MM.1S (cell line): ENCODE measurements at regions not wholly inside any gene's neighbourhood (a gene's known extent, or its start where the extent isn't known, plus 50 kb on each side); places are given as distances from the start of the nearest gene placed in this dataset.

Source experiments
- DNase-seq: peaks from one replicate; pipeline ENCODE4 v3.0.0-alpha.2; 2015
- H2AFZ ChIP-seq: fragments of 300-600 bp; sonication (generic); 2 replicates; pipeline ENCODE4 v1.6.0; 2016; ENCODE audit warnings: antibody characterized with exemption, low read length
- H3F3A ChIP-seq: fragments of 300-600 bp; sonication (generic); 2 replicates; pipeline ENCODE4 v1.6.1; 2016; ENCODE audit warnings: mild to moderate bottlenecking, antibody characterized with exemption, low read length, moderate library complexity, mixed read lengths; ENCODE audit not compliant: insufficient read depth
- H3K27ac ChIP-seq: fragments of 300-600 bp; sonication (generic); 2 replicates; pipeline ENCODE4 v1.5.1; 2016; ENCODE audit warnings: mild to moderate bottlenecking, low read length
- H3K27me3 ChIP-seq: fragments of 300-600 bp; sonication (generic); replicated peaks from 2 replicates; pipeline ENCODE4 v1.6.0; 2016; ENCODE audit warnings: low read length; ENCODE audit not compliant: insufficient read depth
- H3K36me3 ChIP-seq: fragments of 300-600 bp; sonication (generic); replicated peaks from 2 replicates; pipeline ENCODE4 v1.6.1; 2016; ENCODE audit warnings: mild to moderate bottlenecking, low read length, mixed read lengths; ENCODE audit not compliant: insufficient read depth
- H3K4me1 ChIP-seq: fragments of 300-600 bp; sonication (generic); 2 replicates; pipeline ENCODE4 v1.6.1; 2016; ENCODE audit warnings: low read length, mixed read lengths
- H3K4me2 ChIP-seq: fragments of 300-600 bp; sonication (generic); 2 replicates; pipeline ENCODE4 v1.6.0; 2016; ENCODE audit warnings: low read depth, low read length
- H3K4me3 ChIP-seq: fragments of 300-600 bp; sonication (generic); 2 replicates; pipeline ENCODE4 v1.5.1; 2016; ENCODE audit warnings: low read length, mixed read lengths
- H3K79me2 ChIP-seq: fragments of 300-600 bp; sonication (generic); 2 replicates; pipeline ENCODE4 v1.6.1; 2016; ENCODE audit warnings: mixed run types, low read length, mixed read lengths
- H3K9ac ChIP-seq: fragments of 300-600 bp; sonication (generic); 2 replicates; pipeline ENCODE4 v1.6.1; 2016; ENCODE audit warnings: low read length, mixed read lengths
- H3K9me2 ChIP-seq: fragments of 300-600 bp; sonication (generic); replicated peaks from 2 replicates; pipeline ENCODE4 v1.6.1; 2016; ENCODE audit warnings: mild to moderate bottlenecking, low read length, mixed read lengths; ENCODE audit not compliant: insufficient read depth
- H3K9me3 ChIP-seq: fragments of 300-600 bp; sonication (generic); replicated peaks from 2 replicates; pipeline ENCODE4 v1.6.1; 2016; ENCODE audit warnings: mild to moderate bottlenecking, low read length, mixed read lengths; ENCODE audit not compliant: insufficient read depth
- H4K20me1 ChIP-seq: fragments of 300-600 bp; sonication (generic); 2 replicates; pipeline ENCODE4 v1.6.1; 2016; ENCODE audit warnings: mild to moderate bottlenecking, low read length, moderate library complexity, mixed read lengths; ENCODE audit not compliant: insufficient read depth
- EZH2 ChIP-seq: fragments of 300-600 bp; sonication (generic); optimal IDR thresholded peaks from 2 replicates; pipeline ENCODE3; 2017; ENCODE audit warnings: low read depth, mild to moderate bottlenecking, antibody characterized with exemption, low read length, mixed read lengths
- EZH2phosphoT487 ChIP-seq: fragments of 300-600 bp; sonication (generic); IDR thresholded peaks from 2 replicates; pipeline ENCODE4 v1.6.1; 2018; ENCODE audit warnings: antibody characterized with exemption, low read length
- TF ChIP-seq, protein P1 (sequence below): fragments of 300-600 bp; sonication (generic); IDR thresholded peaks from 2 replicates; pipeline ENCODE4 v1.5.1; 2016; ENCODE audit warnings: antibody characterized with exemption, low read length, mixed read lengths

DNA sequence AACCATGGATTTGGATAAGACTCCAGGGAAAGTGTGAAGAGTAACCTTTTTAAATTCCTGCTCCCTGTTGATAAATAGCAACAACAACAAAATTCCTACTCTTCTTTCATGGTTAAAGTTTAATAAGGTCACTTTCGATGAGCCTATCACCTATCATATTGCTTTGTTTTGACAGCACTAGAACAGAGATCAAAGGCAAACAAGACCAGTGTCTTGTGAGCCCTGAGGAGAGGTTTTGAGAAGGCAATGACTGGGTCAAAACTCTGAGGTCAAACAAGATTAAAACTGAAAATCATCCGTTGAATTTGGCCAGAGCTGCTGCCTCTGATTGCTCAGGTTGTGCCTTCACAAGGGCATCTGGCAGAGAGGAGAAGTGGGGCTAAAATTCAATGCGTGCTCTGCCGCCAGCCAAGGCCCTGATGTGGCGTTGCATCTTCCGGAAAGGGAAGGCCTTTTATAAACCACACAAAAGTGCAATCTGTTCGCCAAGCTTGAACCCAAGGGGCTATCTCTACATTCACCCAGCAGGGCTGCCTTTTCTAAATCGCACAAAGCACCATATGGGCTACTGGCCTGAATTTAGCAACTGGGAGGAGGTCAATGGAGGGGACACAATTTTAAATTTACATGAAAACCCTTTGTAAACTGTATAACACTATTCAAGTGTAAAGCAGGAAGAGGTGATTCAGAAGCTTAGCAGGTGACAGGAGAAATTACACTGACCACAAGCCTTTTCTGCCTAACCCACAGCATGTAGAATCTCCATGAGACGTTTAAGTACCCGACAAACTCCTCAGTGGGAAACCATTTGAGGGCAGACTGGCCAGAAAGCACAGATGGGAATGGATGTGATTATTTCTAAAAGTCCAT lies 140.8 kb downstream of the DAD1 start:
- Histone ChIP-seq H3K36me3 (no peaks in the 10 kb centered on the region), H3K9ac (no peak overlapping the region), H3K4me2 (no peak overlapping the region), H3K9me3 (no peaks in the 10 kb centered on the region), H3K27me3 (no peaks in the 10 kb centered on the region), H3K4me1 (no peaks in the 10 kb centered on the region), H3K4me3 (no peak overlapping the region), H3K9me2 (no peaks in the 10 kb centered on the region), H2AFZ (no peak overlapping the region), H3K79me2 (no peaks in the 10 kb centered on the region), H3F3A (no peaks in the 10 kb centered on the region), H4K20me1 (no peaks in the 10 kb centered on the region), H3K27ac (no peak overlapping the region)
- TF ChIP-seq, protein P1, sequence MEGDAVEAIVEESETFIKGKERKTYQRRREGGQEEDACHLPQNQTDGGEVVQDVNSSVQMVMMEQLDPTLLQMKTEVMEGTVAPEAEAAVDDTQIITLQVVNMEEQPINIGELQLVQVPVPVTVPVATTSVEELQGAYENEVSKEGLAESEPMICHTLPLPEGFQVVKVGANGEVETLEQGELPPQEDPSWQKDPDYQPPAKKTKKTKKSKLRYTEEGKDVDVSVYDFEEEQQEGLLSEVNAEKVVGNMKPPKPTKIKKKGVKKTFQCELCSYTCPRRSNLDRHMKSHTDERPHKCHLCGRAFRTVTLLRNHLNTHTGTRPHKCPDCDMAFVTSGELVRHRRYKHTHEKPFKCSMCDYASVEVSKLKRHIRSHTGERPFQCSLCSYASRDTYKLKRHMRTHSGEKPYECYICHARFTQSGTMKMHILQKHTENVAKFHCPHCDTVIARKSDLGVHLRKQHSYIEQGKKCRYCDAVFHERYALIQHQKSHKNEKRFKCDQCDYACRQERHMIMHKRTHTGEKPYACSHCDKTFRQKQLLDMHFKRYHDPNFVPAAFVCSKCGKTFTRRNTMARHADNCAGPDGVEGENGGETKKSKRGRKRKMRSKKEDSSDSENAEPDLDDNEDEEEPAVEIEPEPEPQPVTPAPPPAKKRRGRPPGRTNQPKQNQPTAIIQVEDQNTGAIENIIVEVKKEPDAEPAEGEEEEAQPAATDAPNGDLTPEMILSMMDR = no peak
- TF ChIP-seq EZH2 = no peak
- TF ChIP-seq EZH2phosphoT487 = no peak
- no peak for DNase-seq

DNA sequence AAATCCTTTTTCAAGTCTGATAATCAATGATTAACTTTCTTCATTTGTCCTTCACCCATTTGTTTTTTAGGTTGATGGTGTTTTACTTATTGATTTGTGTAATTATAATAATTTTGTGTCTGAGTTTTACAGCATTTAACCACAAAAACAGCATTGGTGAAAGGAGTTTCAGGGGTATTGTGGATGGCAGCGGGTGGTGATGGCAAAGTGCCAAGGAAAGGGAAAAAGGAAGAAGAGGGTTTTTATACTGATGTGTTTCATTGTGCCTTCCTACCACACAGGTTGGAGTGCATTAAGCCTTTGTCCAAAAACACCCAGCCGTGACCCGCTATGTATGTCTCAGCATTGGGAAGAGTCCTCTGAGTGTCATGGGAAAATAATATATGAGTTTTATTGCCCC lies 150.3 kb downstream of the DAD1 start:
- Histone ChIP-seq H3K9me2 (no peaks in the 10 kb centered on the region), H3K9ac (no peak overlapping the region), H3K4me2 (no peak overlapping the region), H3K27me3 (no peaks in the 10 kb centered on the region), H4K20me1 (no peaks in the 10 kb centered on the region), H3K79me2 (no peaks in the 10 kb centered on the region), H3K4me3 (no peak overlapping the region), H3K36me3 (no peaks in the 10 kb centered on the region), H3K9me3 (no peaks in the 10 kb centered on the region), H3K4me1 (no peaks in the 10 kb centered on the region), H2AFZ (no peak overlapping the region), H3K27ac (no peak overlapping the region), H3F3A (no peaks in the 10 kb centered on the region)
- TF ChIP-seq, protein P1 = no peak
- DNase-seq = no peak

DNA sequence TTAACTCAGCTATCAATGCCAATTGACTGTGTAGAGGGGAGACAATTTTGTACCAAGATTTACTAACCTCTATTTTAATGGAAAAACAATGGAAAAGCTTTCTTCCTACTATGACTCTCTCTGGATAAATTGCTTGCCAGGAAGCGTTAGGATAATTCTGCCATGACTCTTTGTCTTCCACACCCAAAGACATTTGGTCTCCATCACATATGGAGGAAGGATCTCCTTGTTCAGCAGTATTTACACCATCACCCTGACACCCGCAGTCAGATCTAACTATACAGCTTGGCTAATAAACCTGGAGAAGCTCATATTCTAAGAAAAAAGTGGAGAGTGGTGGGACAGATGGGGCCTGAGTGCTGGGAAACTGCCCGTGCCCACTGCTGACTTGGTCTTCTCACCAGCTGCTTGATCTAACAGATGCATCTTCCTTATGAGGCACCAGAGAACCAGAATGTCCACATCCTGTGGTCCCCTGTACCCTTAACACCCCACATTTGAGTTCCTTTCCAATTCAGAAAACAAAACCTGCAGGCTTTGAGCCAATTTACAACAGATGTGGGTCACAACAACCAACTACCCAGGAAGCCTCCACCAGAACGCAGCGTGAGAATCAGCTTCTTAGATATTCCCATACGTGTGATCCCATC lies 154.0 kb downstream of the DAD1 start:
- H3K9me3 ChIP-seq = no peaks in the 10 kb centered on the region
- H4K20me1 ChIP-seq = no peaks in the 10 kb centered on the region
- no peaks in the 10 kb centered on the region for H3K4me1 ChIP-seq
- no peaks in the 10 kb centered on the region for H3K79me2 ChIP-seq
- H3F3A ChIP-seq = no peaks in the 10 kb centered on the region
- no peaks in the 10 kb centered on the region for H3K9me2 ChIP-seq
- H3K4me2 ChIP-seq = no peak overlapping the region
- no peak overlapping the region for H3K9ac ChIP-seq
- no peak overlapping the region for H3K4me3 ChIP-seq
- no peak overlapping the region for H2AFZ ChIP-seq
- H3K27ac ChIP-seq = no peak overlapping the region
- DNase-seq = no peak
- H3K27me3 ChIP-seq = no peaks in the 10 kb centered on the region
- no peak for TF ChIP-seq EZH2
- no peak for TF ChIP-seq EZH2phosphoT487
- TF ChIP-seq, protein P1 = no peak
- no peaks in the 10 kb centered on the region for H3K36me3 ChIP-seq
